HepG2 (cell line): ENCODE measurements at regions not wholly inside any gene's neighbourhood (a gene's known extent, or its start where the extent isn't known, plus 50 kb on each side); places are given as distances from the start of the nearest gene placed in this dataset.
A peak's percentile ranks its signal among the peaks of the same experiment; 100 is the strongest.

ENCODE experiments used
- ARNTL ChIP-seq: sonication (generic); formaldehyde crosslinking; IDR thresholded peaks from 2 replicates; pipeline ENCODE4 v1.4.0; 2020; ENCODE audit warnings: mild to moderate bottlenecking, missing genetic modification reagents
- BORCS8-MEF2B ChIP-seq: sonication (generic); formaldehyde crosslinking; IDR thresholded peaks from 2 replicates; pipeline ENCODE4 v1.8.0; 2022; ENCODE audit warnings: mild to moderate bottlenecking, missing genetic modification reagents
- EP300 ChIP-seq, 3 experiments: sonication (generic) in 1 of 3; formaldehyde crosslinking in 1 of 3; IDR thresholded peaks; 2 replicates each; pipeline versions ENCODE4 v1.5.1 to v1.6.1; 2011 to 2020; ENCODE audit warnings: low read depth in 2 of 3, low read length in 2 of 3, borderline replicate concordance in 1 of 3, improper control_type of control experiment in 1 of 3, mild to moderate bottlenecking in 1 of 3, missing genetic modification reagents in 1 of 3, moderate library complexity in 1 of 3
- IRF2 ChIP-seq: IDR thresholded peaks from 2 replicates; pipeline ENCODE4 v1.6.1; 2018; ENCODE audit warnings: missing genetic modification reagents, missing compliant biosample characterization
- PLSCR1 ChIP-seq: sonication (generic); formaldehyde crosslinking; IDR thresholded peaks from 2 replicates; pipeline ENCODE4 v1.5.0; 2020; ENCODE audit warnings: missing genetic modification reagents, mild to moderate bottlenecking, borderline replicate concordance
- PREB ChIP-seq: sonication (generic); formaldehyde crosslinking; IDR thresholded peaks from 2 replicates; pipeline ENCODE4 v1.4.0; 2020; ENCODE audit warnings: missing genetic modification reagents
- SCMH1 ChIP-seq: sonication (generic); formaldehyde crosslinking; IDR thresholded peaks from 2 replicates; pipeline ENCODE4 v1.9.0; 2021; ENCODE audit warnings: missing genetic modification reagents, mild to moderate bottlenecking, borderline replicate concordance
- SMC3 ChIP-seq: IDR thresholded peaks from 2 replicates; pipeline ENCODE4 v1.6.1; 2011; ENCODE audit warnings: low read length, improper control_type of control experiment
- SNAPC2 ChIP-seq: sonication (generic); formaldehyde crosslinking; IDR thresholded peaks from 2 replicates; pipeline ENCODE4 v1.8.1; 2022; ENCODE audit warnings: mild to moderate bottlenecking, missing genetic modification reagents
- ZBTB33 ChIP-seq: sonication (generic); formaldehyde crosslinking; IDR thresholded peaks from 2 replicates; pipeline ENCODE4 v1.4.0; 2020; ENCODE audit warnings: missing genetic modification reagents
- ZNF142 ChIP-seq: sonication (generic); formaldehyde crosslinking; IDR thresholded peaks from 2 replicates; pipeline ENCODE4 v1.4.0; 2020; ENCODE audit warnings: missing genetic modification reagents
- ZNF205 ChIP-seq: IDR thresholded peaks from 2 replicates; pipeline ENCODE4 v1.6.1; 2018; ENCODE audit warnings: missing biosample characterization, missing genetic modification reagents
- ZNF414 ChIP-seq: sonication (generic); formaldehyde crosslinking; IDR thresholded peaks from 2 replicates; pipeline ENCODE4 v1.5.0; 2020; ENCODE audit warnings: missing genetic modification reagents
- ZNF589 ChIP-seq: sonication (generic); formaldehyde crosslinking; conservative IDR thresholded peaks from 2 replicates; pipeline ENCODE4 v1.8.0; 2022; ENCODE audit warnings: mild to moderate bottlenecking, moderate library complexity, missing genetic modification reagents
- ZNF691 ChIP-seq: sonication (generic); formaldehyde crosslinking; IDR thresholded peaks from 2 replicates; pipeline ENCODE4 v1.4.0; 2020; ENCODE audit warnings: missing genetic modification reagents, low read depth, mild to moderate bottlenecking, borderline replicate concordance
- ZNF709 ChIP-seq: sonication (generic); formaldehyde crosslinking; IDR thresholded peaks from 2 replicates; pipeline ENCODE4 v1.5.0; 2020; ENCODE audit warnings: mild to moderate bottlenecking, missing genetic modification reagents
- ZNF777 ChIP-seq: sonication (generic); formaldehyde crosslinking; IDR thresholded peaks from 2 replicates; pipeline ENCODE4 v1.4.0; 2020; ENCODE audit warnings: missing genetic modification reagents

GRCh38 chr10:78458983-78459638 is 425.4 kb downstream of the RPS24 start (continued):
- TF ChIP-seq EP300 (IDR thresholded peaks at IDR 0.05; ENCODE audit: low read depth in 2 of 2, low read length in 2 of 2) (peak; percentile 99 to 100), EP300 (CRISPR knock-in tag; IDR thresholded peaks at IDR 0.05; ENCODE audit: borderline replicate concordance) (peak; percentile 99), ARNTL (peak; percentile 89), PREB (CRISPR knock-in tag) (no peak), ZNF142 (no peak; the same call in 1 of the 2 replicates), ZBTB33 (CRISPR knock-in tag) (peak; percentile 79), ZNF709 (no peak), BORCS8-MEF2B (CRISPR knock-in tag) (no peak), SCMH1 (CRISPR knock-in tag) (no peak), IRF2 (CRISPR knock-in tag) (peak; percentile 97), SNAPC2 (CRISPR knock-in tag) (peak; percentile 87; the same call in 1 of the 2 replicates), SMC3 (peak; percentile 24), PLSCR1 (CRISPR knock-in tag) (no peak), ZNF777 (CRISPR knock-in tag) (no peak), ZNF414 (peak; percentile 87; the same call in 1 of the 2 replicates), ZNF205 (CRISPR knock-in tag) (peak; percentile 85; the same call in 1 of the 2 replicates), ZNF691 (CRISPR knock-in tag) (peak; percentile 47; the same call in 1 of the 2 replicates), ZNF589 (CRISPR knock-in tag) (0 out of 2 replicates have a peak, but pooled peaks have one; percentile 31)
